NCI-H748 treated with DMSO at 0.1 percent for 48 hours (cell line): ENCODE measurements at regions not wholly inside any gene's neighbourhood (a gene's known extent, or its start where the extent isn't known, plus 50 kb on each side); places are given as distances from the start of the nearest gene placed in this dataset.
"Not testable (repeated sequence)": the region's sequence is repeated elsewhere in the genome, so short reads cannot be mapped to it uniquely, and the experiment has no call there.

Source experiments
- DNase-seq: peaks from one replicate; lab custom pipeline; 2025; lab: John Stamatoyannopoulos, UW

- DNase-seq = no peak
Observed at GRCh38 chr6:169101036-169101805, 152.4 kb downstream of the THBS2 start.

- DNase-seq = no peak
Observed at GRCh38 chr6:169099411-169100202, 154.0 kb downstream of the THBS2 start.

GRCh38 chr6:169098651-169099050, 155.0 kb downstream of the THBS2 start:
- DNase-seq = not testable (repeated sequence)

GRCh38 chr6:169098116-169098515, 155.5 kb downstream of the THBS2 start:
- DNase-seq = no peak

GRCh38 chr6:169097381-169097959, 156.2 kb downstream of the THBS2 start:
- DNase-seq = no peak

GRCh38 chr6:169096388-169096787, 157.3 kb downstream of the THBS2 start:
- no peak for DNase-seq

GRCh38 chr6:169095153-169095552, 158.5 kb downstream of the THBS2 start:
- DNase-seq = no peak

- no peak for DNase-seq
Observed at GRCh38 chr6:169094552-169094950, 159.1 kb downstream of the THBS2 start.

GRCh38 chr6:169093770-169094551, 159.7 kb downstream of the THBS2 start:
- no peak for DNase-seq

GRCh38 chr6:169093066-169093723, 160.5 kb downstream of the THBS2 start:
- DNase-seq = no peak

GRCh38 chr6:169092375-169092774, 161.3 kb downstream of the THBS2 start:
- DNase-seq = no peak

- DNase-seq = not testable (repeated sequence)
Observed at GRCh38 chr6:169090514-169091127, 163.0 kb downstream of the THBS2 start.

GRCh38 chr6:169088762-169089161, 164.9 kb downstream of the THBS2 start:
- DNase-seq = no peak

GRCh38 chr6:169087443-169088041, 166.1 kb downstream of the THBS2 start:
- DNase-seq = no peak

- not testable (repeated sequence) for DNase-seq
Observed at GRCh38 chr6:169086616-169087015, 167.0 kb downstream of the THBS2 start.

- no peak for DNase-seq
Observed at GRCh38 chr6:169086020-169086419, 167.6 kb downstream of the THBS2 start.

- no peak for DNase-seq
Observed at GRCh38 chr6:169085466-169085865, 168.2 kb downstream of the THBS2 start.

- DNase-seq = not testable (repeated sequence)
Observed at GRCh38 chr6:169084557-169084956, 169.1 kb downstream of the THBS2 start.

- DNase-seq = no peak
Observed at GRCh38 chr6:169084067-169084466, 169.6 kb downstream of the THBS2 start.

GRCh38 chr6:169083508-169083874, 170.2 kb downstream of the THBS2 start:
- DNase-seq = no peak
